ENCODE measurements at regions not wholly inside any gene's neighbourhood (a gene's known extent, or its start where the extent isn't known, plus 50 kb on each side); places are given as distances from the start of the nearest gene placed in this dataset.

DNA sequence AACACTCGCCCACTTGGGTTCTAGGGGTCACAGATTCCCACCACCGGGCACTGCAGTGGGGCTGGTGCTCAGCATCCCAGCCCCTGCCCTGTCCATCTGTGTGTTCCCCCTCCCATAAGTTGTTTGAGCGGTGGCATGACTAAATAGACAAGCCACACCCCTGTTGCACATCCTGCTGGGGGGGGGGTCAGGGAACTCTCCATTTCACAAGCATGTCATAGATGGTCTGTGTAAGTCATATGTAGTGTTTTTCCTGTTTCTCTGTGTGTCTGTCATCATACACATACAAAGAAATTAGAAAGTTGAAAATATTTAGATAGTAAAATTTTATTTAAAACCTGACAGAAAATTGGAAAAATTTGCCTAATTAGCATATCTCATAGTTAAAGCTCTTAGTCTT lies 270.2 kb downstream of the IPO8 start:
- Mint-ChIP-seq H3K27me3 (no peaks in the 10 kb centered on the region), H3K27ac (no peak overlapping the region), H3K4me1 (no peaks in the 10 kb centered on the region), H3K9me3 (ENCODE audit: low read depth) (peaks cover 2% of the 10 kb centered on the region), H3K36me3 (ENCODE audit: low read depth) (no peaks in the 10 kb centered on the region), H3K4me3 (no peak overlapping the region)
- POLR2A ChIA-PET, result no interaction called here
- intact Hi-C loops (cut with DNase I, micrococcal nuclease), result no loop called here
- ATAC-seq (no peak), DNase-seq (no peak)
- CTCF ChIA-PET, result no interaction called here

- intact Hi-C loops (cut with DNase I, micrococcal nuclease), result no loop called here
- no peak overlapping the region for H3K4me3 Mint-ChIP-seq
- no peaks in the 10 kb centered on the region for H3K4me1 Mint-ChIP-seq
- no peaks in the 10 kb centered on the region for H3K27me3 Mint-ChIP-seq
- DNase-seq (no peak), ATAC-seq (no peak)
- no peak overlapping the region for H3K27ac Mint-ChIP-seq
- peaks cover 5% of the 10 kb centered on the region for H3K9me3 Mint-ChIP-seq (ENCODE audit: low read depth)
- H3K36me3 Mint-ChIP-seq (ENCODE audit: low read depth), result no peaks in the 10 kb centered on the region
- ChIA-PET CTCF (no interaction called here), POLR2A (no interaction called here)
Measured at GRCh38 chr12:30423330-30423729, 272.3 kb downstream of the IPO8 start.

DNA sequence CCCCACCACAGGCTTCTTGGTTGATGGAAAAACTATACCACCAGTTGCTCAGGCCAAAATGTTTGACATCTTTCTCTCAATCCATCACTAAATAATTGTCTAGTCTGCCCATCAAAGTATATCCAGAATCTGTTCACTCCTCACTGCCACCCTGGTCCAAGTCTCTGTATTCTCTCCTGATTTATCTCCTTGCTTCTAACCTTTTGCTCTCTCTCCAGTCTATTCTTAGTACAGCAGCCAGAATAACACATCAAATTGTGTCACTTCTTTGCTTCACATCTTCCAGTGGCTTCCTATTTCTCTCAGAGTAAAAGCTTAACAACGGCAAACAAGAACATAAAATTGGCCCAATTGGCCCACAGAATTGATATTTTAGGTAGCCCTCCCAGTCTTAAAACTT lies 272.8 kb downstream of the IPO8 start:
- Mint-ChIP-seq H3K27ac (no peak overlapping the region), H3K4me3 (no peak overlapping the region), H3K27me3 (no peaks in the 10 kb centered on the region), H3K9me3 (ENCODE audit: low read depth) (peaks cover 5% of the 10 kb centered on the region), H3K36me3 (ENCODE audit: low read depth) (no peaks in the 10 kb centered on the region), H3K4me1 (no peaks in the 10 kb centered on the region)
- ChIA-PET CTCF (no interaction called here), POLR2A (no interaction called here)
- intact Hi-C loops (cut with DNase I, micrococcal nuclease), result no loop called here
- no peak for DNase-seq
- no peak for ATAC-seq

DNA sequence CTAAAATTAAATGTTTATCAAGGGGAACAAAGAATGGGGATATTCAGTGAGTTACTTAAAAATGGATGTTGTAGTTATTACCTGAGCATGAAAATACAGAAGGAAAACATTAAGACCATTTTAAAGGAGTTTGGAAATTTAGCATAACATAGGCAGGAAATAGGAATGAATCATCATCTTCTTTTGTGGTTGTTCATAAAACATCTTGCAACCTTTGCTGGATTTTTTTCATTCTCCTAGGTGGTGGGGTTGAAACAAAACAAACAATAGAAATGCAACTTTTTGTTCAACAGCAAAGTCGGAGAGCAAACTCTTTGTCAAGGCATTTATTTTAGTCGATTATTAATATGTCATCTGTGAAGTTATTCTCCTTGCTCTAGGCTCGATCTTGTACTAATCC lies 275.1 kb downstream of the IPO8 start:
- POLR2A ChIA-PET, result no interaction called here

DNA sequence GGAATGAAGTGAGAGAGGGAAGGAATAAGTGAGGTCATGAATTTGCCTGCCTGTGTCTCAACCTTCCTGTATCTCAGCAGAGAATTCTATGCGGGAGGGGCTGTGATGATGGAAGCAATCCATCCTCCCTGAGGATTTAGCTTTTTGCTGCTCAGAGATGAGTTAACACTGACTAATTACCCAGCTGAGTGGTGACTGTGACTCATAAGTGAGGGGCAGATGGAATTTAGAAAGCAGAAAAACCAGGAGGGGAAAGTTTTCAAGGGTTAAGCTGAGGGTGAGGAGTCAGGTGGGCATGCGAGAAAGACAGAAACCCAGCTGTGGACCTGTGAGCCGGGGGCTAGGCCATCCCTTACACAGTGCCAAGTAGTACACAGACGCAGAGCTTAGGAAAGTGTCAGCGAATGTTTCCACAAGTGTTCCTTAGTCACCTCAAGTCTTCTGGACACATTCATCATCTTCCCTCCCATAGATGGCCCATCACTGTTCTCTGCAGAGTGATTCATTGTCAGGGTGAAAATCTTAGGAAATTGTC lies 277.9 kb downstream of the IPO8 start:
- Mint-ChIP-seq H3K9me3 (ENCODE audit: low read depth) (peaks cover 2% of the 10 kb centered on the region), H3K27ac (no peak overlapping the region), H3K4me3 (no peak overlapping the region), H3K36me3 (ENCODE audit: low read depth) (no peaks in the 10 kb centered on the region), H3K4me1 (no peaks in the 10 kb centered on the region), H3K27me3 (no peaks in the 10 kb centered on the region)
- DNase-seq (no peak), ATAC-seq (no peak)
- ChIA-PET POLR2A (no interaction called here), CTCF (no interaction called here)
- intact Hi-C loops (cut with DNase I, micrococcal nuclease), result no loop called here

More for the DNA sequence above, 275.1 kb downstream of the IPO8 start:
- no peaks in the 10 kb centered on the region for H3K36me3 Mint-ChIP-seq (ENCODE audit: low read depth)
- CTCF ChIA-PET, result no interaction called here
- ATAC-seq (no peak), DNase-seq (no peak)
- no peaks in the 10 kb centered on the region for H3K27me3 Mint-ChIP-seq
- H3K27ac Mint-ChIP-seq, result no peak overlapping the region
- intact Hi-C loops (cut with DNase I, micrococcal nuclease), result no loop called here
- H3K4me3 Mint-ChIP-seq, result no peak overlapping the region
- H3K9me3 Mint-ChIP-seq (ENCODE audit: low read depth), result peaks cover 5% of the 10 kb centered on the region
- no peaks in the 10 kb centered on the region for H3K4me1 Mint-ChIP-seq

DNA sequence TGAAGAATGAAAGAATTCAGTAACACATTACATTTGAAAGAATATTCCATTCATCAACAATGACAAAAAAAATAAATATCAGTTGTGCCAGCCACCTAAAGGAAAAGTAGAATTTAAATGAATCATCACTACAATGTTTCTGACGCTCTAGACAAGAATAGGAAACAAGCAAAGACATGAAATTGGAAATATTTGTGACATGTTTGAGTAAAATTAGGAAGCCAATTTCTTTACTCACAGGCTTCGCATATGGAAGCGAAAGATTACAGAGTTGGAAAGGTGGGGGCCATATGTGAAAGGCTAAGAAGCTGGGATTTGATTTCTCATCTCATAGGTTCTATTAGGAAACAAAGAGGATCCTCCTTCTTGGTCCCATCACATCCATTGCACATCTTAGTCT lies 279.0 kb downstream of the IPO8 start:
- H3K36me3 Mint-ChIP-seq (ENCODE audit: low read depth), result no peaks in the 10 kb centered on the region
- peaks cover 2% of the 10 kb centered on the region for H3K9me3 Mint-ChIP-seq (ENCODE audit: low read depth)
- ChIA-PET CTCF (no interaction called here), POLR2A (no interaction called here)
- no peaks in the 10 kb centered on the region for H3K4me1 Mint-ChIP-seq
- H3K27ac Mint-ChIP-seq, result no peak overlapping the region
- DNase-seq, result no peak
- no peak overlapping the region for H3K4me3 Mint-ChIP-seq
- intact Hi-C loops (cut with DNase I, micrococcal nuclease), result no loop called here
- no peak for ATAC-seq
- H3K27me3 Mint-ChIP-seq, result no peaks in the 10 kb centered on the region

- intact Hi-C loops (cut with DNase I, micrococcal nuclease), result no loop called here
- no peaks in the 10 kb centered on the region for H3K27me3 Mint-ChIP-seq
- no peak overlapping the region for H3K27ac Mint-ChIP-seq
- peaks cover 2% of the 10 kb centered on the region for H3K9me3 Mint-ChIP-seq (ENCODE audit: low read depth)
- DNase-seq (no peak), ATAC-seq (no peak)
- no peak overlapping the region for H3K4me3 Mint-ChIP-seq
- CTCF ChIA-PET, result no interaction called here
- H3K4me1 Mint-ChIP-seq, result no peaks in the 10 kb centered on the region
- POLR2A ChIA-PET, result no interaction called here
- no peaks in the 10 kb centered on the region for H3K36me3 Mint-ChIP-seq (ENCODE audit: low read depth)
Measured at GRCh38 chr12:30415777-30416176, 279.9 kb downstream of the IPO8 start.

GRCh38 chr12:30414507-30414906 lies 281.2 kb downstream of the IPO8 start:
- Mint-ChIP-seq H3K27me3 (no peaks in the 10 kb centered on the region), H3K4me3 (no peak overlapping the region), H3K9me3 (ENCODE audit: low read depth) (peaks cover under 1% of the 10 kb centered on the region), H3K27ac (no peak overlapping the region), H3K4me1 (no peaks in the 10 kb centered on the region), H3K36me3 (ENCODE audit: low read depth) (no peaks in the 10 kb centered on the region)
- no peak for ATAC-seq
- intact Hi-C loops (cut with DNase I, micrococcal nuclease), result no loop called here
- CTCF ChIA-PET, result interaction anchor here (0.6 kb wide), 1 partner anchor 1469 kb away, joined by 3 read pairs; no protein-coding TSS in a partner anchor
- POLR2A ChIA-PET, result no interaction called here
- DNase-seq, result no peak

DNA sequence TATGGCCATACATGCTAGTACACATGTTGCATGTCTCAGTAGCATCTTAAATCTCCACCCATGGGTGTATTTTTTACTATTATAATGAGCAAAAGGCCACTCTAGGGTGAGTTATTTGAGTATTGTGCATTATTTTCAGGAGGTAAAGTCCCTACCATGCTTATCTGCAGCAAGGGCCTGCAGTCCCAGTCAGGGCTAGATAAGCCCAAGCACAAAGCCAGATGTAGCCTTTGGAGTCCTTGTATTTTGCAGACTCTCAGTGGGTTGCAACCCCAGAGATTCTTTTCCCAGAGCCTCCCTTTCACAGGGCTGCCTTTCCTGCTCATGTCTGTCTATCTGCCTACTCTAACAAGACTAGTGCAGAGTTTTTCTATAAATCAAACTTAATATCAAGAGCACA lies 295.3 kb downstream of the IPO8 start:
- DNase-seq (no peak), ATAC-seq (no peak)
- Mint-ChIP-seq H3K36me3 (ENCODE audit: low read depth) (no peaks in the 10 kb centered on the region), H3K27me3 (no peaks in the 10 kb centered on the region), H3K4me1 (no peaks in the 10 kb centered on the region), H3K27ac (no peak overlapping the region), H3K4me3 (no peak overlapping the region), H3K9me3 (ENCODE audit: low read depth) (peaks cover 6% of the 10 kb centered on the region)
- POLR2A ChIA-PET, result no interaction called here
- intact Hi-C loops (cut with DNase I, micrococcal nuclease), result no loop called here
- CTCF ChIA-PET, result no interaction called here

GRCh38 chr12:30399859-30400258 lies 295.8 kb downstream of the IPO8 start:
- DNase-seq, result no peak
- Mint-ChIP-seq H3K27me3 (no peaks in the 10 kb centered on the region), H3K9me3 (ENCODE audit: low read depth) (peaks cover 6% of the 10 kb centered on the region), H3K4me3 (no peak overlapping the region), H3K27ac (no peak overlapping the region), H3K4me1 (no peaks in the 10 kb centered on the region), H3K36me3 (ENCODE audit: low read depth) (no peaks in the 10 kb centered on the region)
- intact Hi-C loops (cut with DNase I, micrococcal nuclease), result no loop called here
- no peak for ATAC-seq
- ChIA-PET POLR2A (no interaction called here), CTCF (no interaction called here)

DNA sequence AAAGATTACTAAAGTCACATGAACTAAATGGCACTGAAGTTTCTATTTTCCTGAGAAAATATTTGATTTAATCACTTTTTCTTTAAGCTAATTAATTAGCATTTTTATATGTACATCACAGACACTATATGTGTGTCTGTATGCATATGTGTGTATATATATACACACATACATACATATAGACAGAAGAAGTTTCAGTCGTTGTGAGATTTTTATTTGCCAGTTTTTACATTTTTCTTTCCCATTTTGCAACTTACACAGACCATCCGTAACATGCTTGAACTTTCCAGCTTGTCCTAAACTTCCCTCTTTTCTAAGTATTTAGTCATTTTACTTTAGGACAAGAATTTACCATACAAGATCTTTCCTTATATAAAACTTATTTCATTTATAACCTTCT lies 299.1 kb downstream of the IPO8 start:
- H3K27me3 Mint-ChIP-seq, result no peaks in the 10 kb centered on the region
- no peaks in the 10 kb centered on the region for H3K9me3 Mint-ChIP-seq (ENCODE audit: low read depth)
- no peak overlapping the region for H3K27ac Mint-ChIP-seq
- ATAC-seq (no peak), DNase-seq (no peak)
- H3K36me3 Mint-ChIP-seq (ENCODE audit: low read depth), result no peaks in the 10 kb centered on the region
- H3K4me1 Mint-ChIP-seq, result no peaks in the 10 kb centered on the region
- ChIA-PET POLR2A (no interaction called here), CTCF (no interaction called here)
- H3K4me3 Mint-ChIP-seq, result no peak overlapping the region
- intact Hi-C loops (cut with DNase I, micrococcal nuclease), result no loop called here

GRCh38 chr12:30395190-30395589 lies 300.5 kb downstream of the IPO8 start:
- ChIA-PET POLR2A (no interaction called here), CTCF (no interaction called here)
- Mint-ChIP-seq H3K27me3 (no peaks in the 10 kb centered on the region), H3K27ac (no peak overlapping the region), H3K36me3 (ENCODE audit: low read depth) (no peaks in the 10 kb centered on the region), H3K4me3 (no peak overlapping the region), H3K4me1 (no peaks in the 10 kb centered on the region), H3K9me3 (ENCODE audit: low read depth) (no peaks in the 10 kb centered on the region)
- intact Hi-C loops (cut with DNase I, micrococcal nuclease), result no loop called here
- DNase-seq (no peak), ATAC-seq (no peak)

- Mint-ChIP-seq H3K36me3 (ENCODE audit: low read depth) (no peaks in the 10 kb centered on the region), H3K4me3 (no peak overlapping the region), H3K27ac (no peak overlapping the region), H3K4me1 (no peaks in the 10 kb centered on the region), H3K27me3 (no peaks in the 10 kb centered on the region), H3K9me3 (ENCODE audit: low read depth) (peaks cover 4% of the 10 kb centered on the region)
- CTCF ChIA-PET, result no interaction called here
- intact Hi-C loops (cut with DNase I, micrococcal nuclease), result no loop called here
- DNase-seq (no peak), ATAC-seq (no peak)
- POLR2A ChIA-PET, result no interaction called here
Measured at GRCh38 chr12:30391766-30392366, 303.8 kb downstream of the IPO8 start.
